H1 (cell line): ENCODE measurements at regions not wholly inside any gene's neighbourhood (a gene's known extent, or its start where the extent isn't known, plus 50 kb on each side); places are given as distances from the start of the nearest gene placed in this dataset.

Experiments
- ATF3 ChIP-seq: IDR thresholded peaks from 2 replicates; pipeline ENCODE4 v1.6.1; 2011; ENCODE audit warnings: low read depth, mild to moderate bottlenecking, low read length; ENCODE audit not compliant: insufficient read depth
- E2F6 ChIP-seq: IDR thresholded peaks from 2 replicates; pipeline ENCODE4 v1.6.1; 2012; ENCODE audit warnings: inconsistent platforms
- EP300 ChIP-seq, 2 experiments: IDR thresholded peaks; 1 replicate in 1 of 2; 2 replicates in 1 of 2; pipeline ENCODE4 v1.6.1; 2011 to 2012; ENCODE audit warnings: low read depth in 2 of 2, low read length in 2 of 2, mild to moderate bottlenecking in 2 of 2, borderline replicate concordance in 1 of 2, inconsistent platforms in 1 of 2, moderate library complexity in 1 of 2
- EZH2 ChIP-seq: fragments of 200-600 bp; sonication (generic); IDR thresholded peaks from 2 replicates; pipeline ENCODE4 v1.7.1; 2012; ENCODE audit warnings: low read depth, mild to moderate bottlenecking, moderate library complexity, low read length, inconsistent platforms; ENCODE audit not compliant: severe bottlenecking

GRCh38 chr14:26394150-26394810 lies 203.6 kb downstream of the NOVA1 start:
- TF ChIP-seq EZH2 (no peak), ATF3 (no peak), EP300 (IDR thresholded peaks at IDR 0.05; ENCODE audit: borderline replicate concordance in 1 of 2, low read depth in 2 of 2, low read length in 2 of 2) (no peak), E2F6 (no peak)
